OCI-LY3 (cell line): ENCODE measurements at regions not wholly inside any gene's neighbourhood (a gene's known extent, or its start where the extent isn't known, plus 50 kb on each side); places are given as distances from the start of the nearest gene placed in this dataset.

Source experiments
- CTCF ChIP-seq: fragments of 200-600, 300-600 bp; sonication (generic); IDR thresholded peaks from 2 replicates; pipeline ENCODE4 v1.5.1; 2014; ENCODE audit warnings: antibody characterized with exemption, low read length, low read depth
- EZH2phosphoT487 ChIP-seq: fragments of 200-600 bp; shearing (Covaris generic); IDR thresholded peaks from 2 replicates; pipeline ENCODE4 v1.6.1; 2018; ENCODE audit warnings: antibody characterized with exemption, mixed run types, low read depth

- no peak for TF ChIP-seq CTCF
- no peak for TF ChIP-seq EZH2phosphoT487
Measured at GRCh38 chrX:124488412-124489161, 142.2 kb downstream of the SH2D1A start.
